Suprapubic skin (tissue), 4 donors: ENCODE measurements at regions not wholly inside any gene's neighbourhood (a gene's known extent, or its start where the extent isn't known, plus 50 kb on each side); places are given as distances from the start of the nearest gene placed in this dataset.

Experiments used
- CTCF ChIP-seq, 2 donors: fragments of 200-600 bp in 1 of 2; fragments of 450-650 bp in 1 of 2; sonication (generic) in 1 of 2; IDR thresholded peaks; one replicate each; pipeline ENCODE4 v1.5.1; 2016 to 2019; ENCODE audit warnings: antibody characterized with exemption in 2 of 2, mild to moderate bottlenecking in 1 of 2, moderate library complexity in 1 of 2
- EP300 ChIP-seq: sonication (generic); formaldehyde crosslinking; IDR thresholded peaks from one replicate; pipeline ENCODE4 v1.6.1; 2017; ENCODE audit warnings: antibody characterized with exemption
- POLR2A ChIP-seq, 2 donors: fragments of 450-650 bp; IDR thresholded peaks; one replicate each; pipeline ENCODE4 v1.6.1; 2017; ENCODE audit warnings: antibody characterized with exemption in 2 of 2, mild to moderate bottlenecking in 2 of 2, moderate library complexity in 2 of 2
- POLR2AphosphoS5 ChIP-seq, 3 donors: sonication (generic); formaldehyde crosslinking; IDR thresholded peaks; one replicate each; pipeline ENCODE4 v1.6.1; 2017; ENCODE audit warnings: antibody characterized with exemption in 3 of 3

- no peak for TF ChIP-seq CTCF (IDR thresholded peaks at IDR 0.05)
- TF ChIP-seq POLR2A (IDR thresholded peaks at IDR 0.05): no peak
- no peak for TF ChIP-seq EP300
- TF ChIP-seq POLR2AphosphoS5 (IDR thresholded peaks at IDR 0.05): no peak
These were observed 362.1 kb downstream of the PLOD2 start for GRCh38 chr3:145798696-145799537.
